HG03139 (cell line): ENCODE measurements at regions not wholly inside any gene's neighbourhood (a gene's known extent, or its start where the extent isn't known, plus 50 kb on each side); places are given as distances from the start of the nearest gene placed in this dataset.

Experiments used
- ATAC-seq: cut with Tn5 transposase; IDR thresholded peaks from one replicate; pipeline ENCODE4 v1.9.1; 2021; ENCODE audit not compliant: unreplicated experiment

DNA sequence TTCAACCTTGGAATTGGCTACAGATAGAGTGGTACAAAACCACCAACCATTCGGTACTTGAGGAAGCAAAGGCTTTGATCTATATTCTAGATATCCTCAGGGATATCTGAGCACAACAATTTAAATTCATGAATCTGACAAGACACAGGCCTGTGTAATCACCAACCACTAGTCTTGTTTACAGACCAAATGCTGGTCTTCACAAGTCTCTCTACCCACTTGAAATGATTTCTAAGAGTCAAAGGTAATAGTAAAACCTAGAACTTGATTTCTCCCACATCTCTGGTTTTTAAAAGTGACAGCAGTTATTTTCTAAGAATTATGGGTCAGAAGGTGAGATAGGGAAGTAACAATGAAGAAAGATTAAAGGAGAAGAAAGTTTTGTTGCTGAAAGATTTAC, 613.7 kb upstream of the ACVR2A start:
- no peak for ATAC-seq

DNA sequence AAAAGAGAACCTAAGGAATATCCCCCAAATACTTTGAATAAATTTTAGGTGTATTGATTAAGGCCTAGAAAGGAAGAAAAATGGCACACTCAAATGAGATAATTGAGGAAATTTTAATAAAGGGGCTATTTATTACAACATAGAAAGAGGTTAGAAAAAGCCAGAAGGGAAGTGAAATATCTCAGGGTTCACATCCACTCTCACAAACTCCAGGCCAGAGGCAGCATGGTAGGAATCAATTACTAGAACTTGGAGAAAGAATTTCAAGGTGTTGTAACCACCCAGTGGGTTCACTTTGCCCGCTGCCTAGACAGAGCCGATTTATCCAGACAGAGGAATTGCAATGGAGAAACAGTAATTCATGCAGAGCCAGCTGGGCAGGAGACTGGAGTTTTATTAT, 617.5 kb upstream of the ACVR2A start:
- ATAC-seq, result no peak

DNA sequence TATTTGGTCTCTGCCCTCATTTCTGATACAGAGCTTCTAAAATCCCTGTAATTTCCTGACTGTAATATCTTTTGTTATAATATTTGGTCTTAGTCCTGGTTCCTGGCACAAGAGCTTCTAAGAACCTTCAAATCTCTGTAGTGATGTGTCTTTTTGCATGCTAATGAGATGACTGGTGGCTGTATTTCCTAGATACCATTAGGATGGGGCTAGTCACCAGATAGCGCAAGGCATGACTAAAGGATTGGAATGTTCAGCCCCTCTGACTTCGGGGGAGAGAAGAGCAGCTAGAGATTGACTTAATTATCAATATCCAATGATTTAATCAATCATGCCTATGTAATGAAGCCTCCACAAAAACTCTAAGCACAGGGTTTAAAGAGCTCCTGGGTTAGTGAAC, 620.8 kb upstream of the ACVR2A start:
- no peak for ATAC-seq

DNA sequence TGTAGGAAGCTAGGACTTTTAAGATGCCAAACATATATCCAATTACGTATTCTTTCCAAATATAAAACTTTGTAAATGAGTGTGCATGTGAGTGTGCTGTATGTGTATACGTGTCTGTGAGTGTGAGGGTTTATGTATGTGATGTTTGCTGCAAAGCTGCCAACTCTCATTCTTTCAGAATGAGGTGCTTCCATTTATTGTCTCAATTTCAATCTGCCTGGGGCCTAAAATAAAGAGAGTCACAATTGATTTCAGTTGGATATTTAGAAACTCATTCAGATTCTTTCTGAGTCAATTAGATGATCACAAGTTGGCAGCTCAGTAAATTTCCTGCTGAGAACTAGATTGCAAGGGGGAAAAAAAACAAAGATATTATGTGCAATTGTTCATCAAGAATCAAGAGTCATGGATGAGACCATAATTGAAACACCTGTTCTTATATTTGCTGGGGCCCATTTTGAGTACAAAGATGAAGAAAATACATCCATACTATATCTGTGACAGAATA, 621.2 kb upstream of the ACVR2A start:
- ATAC-seq, result no peak

DNA sequence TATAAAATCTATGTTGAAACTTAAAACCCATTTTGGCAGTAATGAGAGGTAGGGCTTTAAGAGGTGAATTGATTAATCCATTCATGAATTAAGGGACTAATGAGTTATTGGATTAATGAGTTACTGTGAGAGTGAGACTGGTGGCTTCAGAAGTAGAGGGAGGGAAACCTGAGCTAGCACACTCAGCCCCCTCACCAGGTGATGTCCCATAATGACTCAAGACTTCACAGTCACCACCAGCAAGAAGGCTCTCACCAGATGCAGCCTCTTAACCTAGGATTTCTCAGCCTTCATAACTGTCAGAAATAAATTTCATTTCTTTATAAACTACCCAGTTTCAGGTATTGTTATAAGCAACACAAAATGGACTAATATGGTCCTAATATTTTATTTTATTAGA, 621.7 kb upstream of the ACVR2A start:
- ATAC-seq, result no peak

DNA sequence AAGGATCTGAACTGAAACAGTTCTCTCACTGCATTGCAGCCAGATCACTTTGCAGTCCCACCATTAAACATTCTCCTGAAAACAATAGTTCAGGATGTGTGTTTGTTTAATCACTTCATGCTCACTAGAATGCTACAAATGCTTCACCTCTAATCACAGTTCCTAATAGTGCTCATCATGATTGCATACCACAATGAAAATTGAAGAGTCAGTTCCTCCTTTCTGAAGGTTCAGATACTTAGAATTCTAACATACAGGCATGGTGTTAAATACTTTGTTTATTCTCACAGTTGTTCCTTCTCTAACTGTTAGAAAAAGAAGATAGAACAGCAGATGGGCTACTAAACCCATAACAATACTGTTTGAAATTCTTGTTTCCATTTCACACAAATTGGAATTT, 622.3 kb upstream of the ACVR2A start:
- ATAC-seq, result no peak

DNA sequence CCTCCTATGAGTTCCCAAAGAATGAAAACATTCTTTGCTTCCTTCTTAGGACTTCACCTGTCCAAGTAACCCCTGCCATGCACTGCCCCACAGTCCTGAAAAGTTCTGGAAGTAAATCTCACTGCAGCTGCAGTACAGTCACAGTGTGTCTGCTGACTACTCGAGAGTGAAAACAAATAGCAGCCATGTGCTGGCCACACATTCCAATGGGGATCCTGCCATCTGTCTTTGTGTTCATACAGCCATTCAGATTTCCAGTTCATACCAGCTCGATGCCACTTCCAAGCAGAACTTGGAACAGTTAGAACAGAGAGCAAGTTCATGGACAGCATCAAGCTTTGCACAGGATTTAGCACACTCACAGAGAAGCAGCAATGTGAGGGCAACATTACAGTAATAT, 629.9 kb upstream of the ACVR2A start:
- ATAC-seq, result no peak

DNA sequence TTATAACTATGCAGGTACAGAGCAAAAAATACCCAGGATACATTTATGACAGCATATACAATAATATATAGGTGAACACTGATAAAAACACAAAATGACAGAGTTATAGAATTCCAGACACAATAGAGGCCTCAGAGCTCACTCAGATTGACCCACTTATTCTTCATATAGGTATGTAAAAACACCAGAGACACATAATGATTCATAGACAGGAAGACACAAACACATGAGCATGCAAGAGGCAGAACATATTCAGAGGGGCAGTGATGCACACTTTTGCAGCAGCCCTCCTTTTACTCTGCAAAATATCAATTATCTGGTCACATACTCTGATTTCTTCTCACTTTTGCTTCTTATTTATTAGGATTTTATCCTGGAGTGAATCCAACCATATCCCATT, 633.3 kb upstream of the ACVR2A start:
- no peak for ATAC-seq

DNA sequence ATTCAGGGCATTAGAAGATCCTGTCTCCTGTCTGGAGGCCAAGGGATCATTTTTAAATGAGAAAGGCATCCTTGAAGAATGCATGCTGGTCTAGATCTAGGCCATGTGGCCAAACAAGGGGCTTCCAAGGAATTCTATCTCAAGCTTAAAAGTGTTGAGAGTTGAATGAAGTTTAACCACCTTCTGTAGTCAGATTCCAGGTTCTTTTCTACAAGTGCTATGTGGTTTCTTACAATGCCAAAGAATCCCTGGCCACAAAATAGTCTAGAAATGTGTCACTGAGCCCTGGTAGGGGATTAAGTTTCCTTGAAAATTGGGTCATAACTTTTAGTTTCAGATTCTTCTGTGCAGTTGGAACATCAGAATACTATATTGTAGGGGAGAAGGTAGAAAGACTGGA, 640.7 kb upstream of the ACVR2A start:
- ATAC-seq, result no peak

DNA sequence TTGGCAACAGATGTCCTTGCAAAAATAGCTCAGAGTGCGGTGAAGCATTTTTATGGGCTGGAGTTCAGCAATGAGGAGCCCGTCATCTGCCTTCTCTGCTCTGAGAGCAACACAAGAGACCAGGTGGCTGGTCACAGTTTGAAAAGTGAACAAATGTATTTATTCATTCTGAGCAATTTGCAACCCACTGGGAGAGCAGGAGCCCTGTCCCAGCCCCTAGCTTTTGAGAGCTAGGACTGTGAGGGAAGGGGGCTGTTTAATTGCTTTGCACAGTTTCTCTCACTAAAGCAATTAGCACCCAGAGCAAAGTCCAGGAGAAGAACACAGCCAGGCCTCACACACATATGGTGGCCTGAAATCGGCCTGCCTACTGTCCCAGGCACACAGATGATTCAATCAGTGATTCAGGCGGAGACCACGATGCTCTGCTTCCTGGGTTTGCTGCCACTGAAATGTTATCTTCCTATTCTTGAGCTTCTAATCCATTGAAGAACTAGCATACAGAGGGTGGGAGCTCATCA, 646.1 kb upstream of the ACVR2A start:
- no peak for ATAC-seq

DNA sequence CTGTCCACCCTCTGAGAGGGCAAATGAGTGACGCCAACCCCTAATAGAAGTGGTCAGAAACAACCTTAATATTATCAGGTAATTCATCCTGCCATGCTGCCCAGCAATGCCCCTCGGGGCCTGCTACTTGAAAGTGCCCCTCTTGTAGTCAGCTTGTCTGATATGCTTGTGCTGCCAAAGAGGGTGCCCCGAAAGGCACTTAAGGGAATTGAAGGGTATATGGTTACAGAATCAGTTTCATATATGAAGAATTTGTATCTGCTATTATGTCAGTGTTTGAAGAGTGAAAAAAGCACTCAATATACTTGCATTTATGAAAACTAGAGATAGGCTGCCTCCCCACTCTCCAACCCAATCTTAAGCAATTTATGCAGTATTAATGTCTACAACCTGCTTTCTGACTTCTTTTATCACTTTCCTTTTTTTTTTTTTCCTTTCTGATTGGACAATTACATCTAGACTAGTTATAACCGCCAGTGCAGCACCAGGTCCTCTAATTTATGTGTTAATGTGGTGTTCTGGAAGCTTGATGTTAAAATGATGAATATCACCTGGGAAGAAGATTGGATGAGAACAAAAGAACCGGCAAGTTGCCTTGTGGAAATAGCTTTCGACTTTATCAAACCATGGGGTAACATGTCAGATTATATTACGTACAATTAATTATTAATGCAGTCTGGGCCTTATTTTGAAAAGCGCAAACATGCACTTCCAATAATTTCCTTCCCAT, 646.9 kb upstream of the ACVR2A start:
- ATAC-seq, result no peak

DNA sequence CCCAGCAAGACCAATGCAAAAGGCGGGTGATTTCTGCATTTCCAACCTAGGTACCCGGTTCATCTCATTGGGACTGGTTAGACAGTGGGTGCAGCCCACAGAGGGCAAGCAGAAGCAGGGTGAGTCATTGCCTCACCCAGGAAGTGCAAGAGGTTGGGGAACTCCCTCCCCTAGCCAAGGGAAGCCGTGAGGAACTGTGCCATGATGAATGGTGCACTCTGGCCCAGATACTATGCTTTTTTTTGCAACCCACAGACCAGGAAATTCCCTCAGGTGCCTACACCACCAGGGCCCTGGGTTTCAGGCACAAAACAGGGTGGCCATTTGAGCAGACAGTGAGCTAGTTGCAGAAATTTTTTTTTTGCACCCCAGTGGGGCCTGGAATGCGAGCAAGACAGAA, 662.6 kb upstream of the ACVR2A start:
- peak; percentile 55 for ATAC-seq

DNA sequence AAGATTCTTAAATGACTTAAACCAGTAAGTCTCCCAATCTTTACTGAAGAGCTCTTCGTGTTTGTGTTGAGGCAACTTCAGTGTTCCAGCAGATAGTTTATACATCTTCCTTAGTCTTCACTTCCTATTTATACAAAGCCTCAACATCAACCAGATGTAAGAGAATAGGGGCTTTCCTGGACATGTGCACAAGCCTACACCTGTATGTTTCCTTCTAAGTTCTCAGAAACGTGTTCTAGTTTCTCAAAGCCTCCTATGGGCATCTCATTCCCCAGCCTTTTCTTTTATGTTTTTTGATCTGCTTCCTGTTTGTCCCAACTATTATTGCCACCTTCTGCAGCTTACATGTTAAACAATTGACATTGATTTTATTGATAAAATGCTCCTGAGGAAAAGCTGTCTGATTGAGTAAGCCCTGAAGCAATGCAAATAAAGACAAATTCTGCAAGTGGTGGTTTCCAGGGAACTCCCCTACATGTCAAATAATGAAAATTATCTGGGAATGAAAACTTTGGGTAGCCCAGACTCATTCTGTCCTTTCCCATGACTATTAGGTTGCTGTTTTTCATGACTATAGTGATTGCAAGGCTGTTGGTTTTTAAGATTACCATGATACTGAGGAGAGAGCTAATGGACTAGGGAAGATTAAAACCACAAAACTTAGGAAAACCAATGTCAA, 663.3 kb upstream of the ACVR2A start:
- ATAC-seq, result no peak

DNA sequence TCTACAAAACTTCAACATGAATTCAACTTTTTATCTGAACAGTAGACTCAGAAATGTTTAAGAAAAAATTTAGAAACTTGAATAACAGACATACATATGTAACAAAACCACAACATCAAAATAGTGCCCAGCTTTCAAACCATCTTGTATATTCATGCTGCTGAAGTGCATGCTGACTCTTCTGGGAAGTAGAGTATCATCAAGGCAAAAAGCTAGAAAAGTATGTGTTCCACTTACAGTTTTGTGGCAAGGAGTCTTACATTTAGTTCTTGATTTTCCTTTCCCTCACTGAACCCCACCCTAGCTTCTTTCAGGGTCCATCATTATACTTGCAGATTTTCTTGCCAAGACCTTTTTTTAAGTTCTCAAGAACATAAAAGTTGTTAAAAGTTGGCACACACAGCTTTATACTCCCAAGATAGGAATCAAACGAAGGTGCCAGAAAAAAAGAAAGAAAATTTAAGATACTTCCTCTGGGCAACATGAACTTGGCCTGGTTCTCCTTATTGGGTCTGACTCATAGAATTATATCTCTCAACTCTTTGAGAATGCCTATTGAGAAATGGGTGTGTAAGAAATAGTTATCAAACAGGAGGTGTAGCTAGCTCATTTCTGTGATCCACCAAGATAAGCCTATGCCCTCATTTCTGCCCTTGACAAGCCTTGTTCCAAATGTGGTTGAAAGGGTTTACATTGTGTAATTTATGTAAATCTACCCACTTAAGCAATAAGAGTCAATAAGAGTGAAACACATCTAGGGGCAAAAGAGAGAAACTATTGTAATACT, 667.6 kb upstream of the ACVR2A start:
- ATAC-seq, result no peak

DNA sequence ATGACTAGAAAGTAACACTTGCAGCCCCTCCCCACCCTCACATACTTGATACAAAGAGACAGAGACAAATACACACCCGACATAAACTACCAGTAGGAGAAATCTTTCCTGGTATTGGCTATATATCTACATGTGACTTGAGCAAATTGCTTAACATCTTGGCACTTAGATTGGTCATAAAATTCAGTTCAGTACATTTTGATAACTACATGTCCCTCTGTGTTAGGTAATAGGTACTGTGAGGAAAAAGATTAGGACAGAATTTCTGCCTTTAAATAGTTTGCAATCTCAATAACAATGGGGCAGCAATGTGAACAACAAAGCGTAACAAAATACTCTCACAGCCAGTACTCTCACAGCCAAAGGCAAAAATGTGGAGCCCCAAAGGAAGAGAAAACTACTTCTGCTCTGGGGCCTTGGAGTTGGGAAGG, 670.0 kb upstream of the ACVR2A start:
- no peak for ATAC-seq

DNA sequence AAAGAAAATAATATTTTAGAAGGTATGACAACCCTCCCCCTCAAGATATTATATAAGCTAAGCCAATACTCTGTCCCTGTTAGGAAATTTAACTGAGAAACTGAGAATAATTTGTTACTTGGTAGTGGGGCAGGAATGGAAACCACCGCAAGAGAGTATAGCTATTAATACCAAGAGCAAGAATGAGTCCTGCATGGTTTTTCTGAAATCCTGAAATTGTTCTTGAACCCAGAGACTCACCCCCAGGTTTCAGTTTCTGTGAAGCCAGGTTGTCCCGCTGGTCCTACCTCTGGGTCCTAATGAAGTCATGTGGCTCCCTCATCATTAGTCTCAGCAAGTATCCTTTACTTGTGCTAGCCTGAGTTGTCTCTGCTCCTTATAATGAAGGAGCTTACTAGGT, 671.0 kb upstream of the ACVR2A start:
- ATAC-seq, result no peak

DNA sequence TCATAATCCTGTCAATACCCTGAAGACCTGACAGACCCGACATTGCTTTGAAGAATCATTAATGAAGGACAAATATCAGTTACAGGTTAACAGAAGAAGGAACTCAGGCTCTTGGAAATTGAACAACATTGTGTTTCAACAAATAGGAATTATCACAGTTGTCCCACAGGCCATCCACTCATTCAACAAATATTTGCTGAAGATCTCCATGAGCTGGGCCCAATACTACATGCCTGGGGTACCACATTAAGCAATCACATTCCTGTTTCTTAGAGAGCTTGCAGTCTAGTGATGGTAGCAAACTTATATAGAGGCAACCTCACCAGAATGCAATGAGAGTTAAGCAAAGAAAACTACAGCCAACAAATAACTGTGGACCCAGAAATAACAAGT, 671.6 kb upstream of the ACVR2A start:
- ATAC-seq, result no peak

DNA sequence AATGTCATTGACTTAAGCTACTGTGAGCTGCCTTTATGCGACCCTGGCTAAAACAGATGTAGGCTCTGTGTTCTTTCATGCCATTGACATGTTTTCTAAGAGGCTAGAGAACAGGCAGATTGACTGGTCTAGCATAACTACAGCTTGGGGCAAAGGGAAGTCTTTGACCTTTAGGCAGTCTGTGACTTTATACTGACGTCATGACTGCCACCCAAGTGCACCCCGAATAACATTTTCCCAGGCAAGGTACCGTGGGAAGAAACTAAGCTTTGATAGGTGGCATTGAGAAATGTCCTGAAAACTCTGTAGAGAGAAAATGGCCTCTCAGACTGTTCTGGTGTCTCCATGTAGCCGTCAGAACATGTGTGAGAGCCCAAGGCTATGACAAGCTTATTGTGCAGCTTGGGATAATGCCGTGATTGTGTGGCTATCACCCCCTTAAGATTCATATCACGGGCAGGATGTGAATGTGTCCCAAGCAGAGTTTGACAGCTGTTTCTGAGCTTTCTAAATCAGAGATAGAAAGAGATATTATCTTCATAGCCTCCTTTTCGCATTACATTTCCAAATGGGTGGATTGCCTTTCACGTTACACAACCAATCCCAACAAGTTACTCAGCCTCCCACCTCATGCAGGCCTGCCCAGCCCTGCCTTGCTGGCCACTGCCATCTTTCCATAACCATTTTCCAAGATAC, 672.2 kb upstream of the ACVR2A start:
- no peak for ATAC-seq

DNA sequence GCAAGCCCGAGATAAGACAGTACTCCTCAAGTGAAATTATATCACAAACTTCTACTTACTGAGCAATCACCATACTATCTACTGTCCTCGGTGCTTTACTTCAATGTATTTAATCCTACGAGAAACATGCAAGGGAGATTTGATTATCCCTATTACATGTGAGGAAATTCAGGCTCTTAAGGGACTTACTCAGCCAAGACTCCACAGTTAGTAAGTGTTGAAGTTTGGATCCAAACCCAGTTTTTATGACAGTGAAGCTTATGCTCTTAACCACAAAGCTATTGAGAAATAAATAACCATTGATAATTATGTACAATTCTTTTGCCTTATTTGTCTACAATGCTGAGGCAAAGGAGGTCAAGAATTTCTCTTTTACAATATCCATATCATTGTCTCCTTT, 672.9 kb upstream of the ACVR2A start:
- ATAC-seq, result no peak

DNA sequence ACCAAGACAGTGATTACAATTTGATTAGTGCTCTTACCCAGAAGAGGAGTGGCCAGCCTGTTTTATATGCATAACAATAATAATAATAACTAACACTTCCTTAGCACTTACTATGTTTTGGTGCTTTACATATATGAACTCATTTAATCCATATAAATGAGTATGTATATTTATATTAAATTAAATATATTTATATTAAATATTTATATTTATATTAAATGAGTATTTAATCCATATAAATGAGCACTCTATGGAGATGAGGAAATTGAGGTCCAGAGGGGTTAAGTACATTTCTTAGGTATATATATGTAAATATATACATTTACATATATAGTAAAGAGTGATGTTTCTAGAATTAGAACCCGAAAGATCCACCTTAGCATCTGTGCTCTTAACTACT, 673.9 kb upstream of the ACVR2A start:
- no peak for ATAC-seq
